ENCODE measurements at regions not wholly inside any gene's neighbourhood (a gene's known extent, or its start where the extent isn't known, plus 50 kb on each side); places are given as distances from the start of the nearest gene placed in this dataset.

- TF ChIP-seq CTCF (IDR thresholded peaks at IDR 0.05) (no peak), POLR2A (IDR thresholded peaks at IDR 0.05; ENCODE audit: low read length) (no peak), CEBPB (IDR thresholded peaks at IDR 0.05) (no peak), RNF2 (IDR thresholded peaks at IDR 0.05; ENCODE audit: borderline replicate concordance, low read depth) (no peak), PBX3 (IDR thresholded peaks at IDR 0.05) (no peak), MAX (IDR thresholded peaks at IDR 0.05) (no peak), CHD2 (IDR thresholded peaks at IDR 0.05; ENCODE audit: low read length, partially characterized antibody) (no peak), RAD21 (conservative IDR thresholded peaks at IDR 0.05 in 1 of 2, IDR thresholded peaks at IDR 0.05 in 1 of 2) (no peak), MAFK (IDR thresholded peaks at IDR 0.05; ENCODE audit: partially characterized antibody) (no peak), ZSCAN20 (CRISPR knock-in tag; IDR thresholded peaks at IDR 0.05) (no peak)
These were observed 96.6 kb upstream of the PARD3 start for GRCh38 chr10:34911661-34912205.
